Endothelial cell of umbilical vein (primary cell): ENCODE measurements at regions not wholly inside any gene's neighbourhood (a gene's known extent, or its start where the extent isn't known, plus 50 kb on each side); places are given as distances from the start of the nearest gene placed in this dataset.

ENCODE experiments used
- EZH2 ChIP-seq: IDR thresholded peaks from 2 replicates; pipeline ENCODE4 v1.6.1; 2012; ENCODE audit warnings: borderline replicate concordance, low read depth, mild to moderate bottlenecking, moderate library complexity, low read length, inconsistent platforms; ENCODE audit not compliant: severe bottlenecking
- JUN ChIP-seq: IDR thresholded peaks from 2 replicates; pipeline ENCODE4 v1.6.1; 2011; ENCODE audit warnings: borderline replicate concordance, low read depth; ENCODE audit not compliant: insufficient read length, insufficient read depth
- POLR2A ChIP-seq: IDR thresholded peaks from 2 replicates; pipeline ENCODE4 v1.6.1; 2012; ENCODE audit warnings: low read depth, mild to moderate bottlenecking, control low read depth, low read length
- POLR2AphosphoS5 ChIP-seq: IDR thresholded peaks from 2 replicates; pipeline ENCODE4 v1.6.1; 2012; ENCODE audit warnings: low read depth, mild to moderate bottlenecking, control low read depth, low read length, moderate library complexity; ENCODE audit not compliant: insufficient read depth
- TF ChIP-seq, protein P1 (sequence below), 2 donors: IDR thresholded peaks; 1 replicate in 1 of 2; 2 replicates in 1 of 2; pipeline ENCODE4 v1.5.1; 2011; ENCODE audit warnings: low read length in 2 of 2, mild to moderate bottlenecking in 2 of 2, moderate library complexity in 2 of 2, control low read depth in 1 of 2, inconsistent platforms in 1 of 2, low read depth in 1 of 2; ENCODE audit not compliant: insufficient read depth in 1 of 2; ENCODE audit errors: extremely low read depth in 1 of 2

DNA sequence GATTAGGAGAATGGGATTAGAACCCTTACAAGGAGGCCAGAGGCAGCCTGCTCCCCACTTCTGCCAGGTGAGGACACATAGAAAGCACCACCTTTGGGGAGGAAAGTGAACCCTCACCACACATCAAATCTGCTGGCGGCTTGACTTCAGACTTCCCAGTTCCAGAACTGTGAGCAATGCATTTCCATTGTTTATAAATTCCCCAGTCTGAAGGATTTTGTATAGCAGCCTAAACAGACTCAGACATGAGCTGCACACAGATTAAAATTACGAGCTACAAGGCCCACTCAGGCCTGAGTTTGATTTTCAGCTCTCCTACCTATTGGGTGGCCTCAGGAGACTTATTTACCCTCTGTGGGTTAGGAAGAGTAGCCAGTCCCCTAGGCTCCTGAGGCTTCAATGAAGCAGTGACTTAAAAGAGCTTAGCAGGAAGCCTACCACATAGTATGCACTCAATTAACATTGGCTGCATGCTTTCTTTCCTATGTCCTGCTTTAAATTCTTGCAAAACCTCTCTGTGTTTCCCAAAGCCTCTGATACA lies 350.7 kb upstream of the ZMIZ1 start:
- TF ChIP-seq, protein P1, sequence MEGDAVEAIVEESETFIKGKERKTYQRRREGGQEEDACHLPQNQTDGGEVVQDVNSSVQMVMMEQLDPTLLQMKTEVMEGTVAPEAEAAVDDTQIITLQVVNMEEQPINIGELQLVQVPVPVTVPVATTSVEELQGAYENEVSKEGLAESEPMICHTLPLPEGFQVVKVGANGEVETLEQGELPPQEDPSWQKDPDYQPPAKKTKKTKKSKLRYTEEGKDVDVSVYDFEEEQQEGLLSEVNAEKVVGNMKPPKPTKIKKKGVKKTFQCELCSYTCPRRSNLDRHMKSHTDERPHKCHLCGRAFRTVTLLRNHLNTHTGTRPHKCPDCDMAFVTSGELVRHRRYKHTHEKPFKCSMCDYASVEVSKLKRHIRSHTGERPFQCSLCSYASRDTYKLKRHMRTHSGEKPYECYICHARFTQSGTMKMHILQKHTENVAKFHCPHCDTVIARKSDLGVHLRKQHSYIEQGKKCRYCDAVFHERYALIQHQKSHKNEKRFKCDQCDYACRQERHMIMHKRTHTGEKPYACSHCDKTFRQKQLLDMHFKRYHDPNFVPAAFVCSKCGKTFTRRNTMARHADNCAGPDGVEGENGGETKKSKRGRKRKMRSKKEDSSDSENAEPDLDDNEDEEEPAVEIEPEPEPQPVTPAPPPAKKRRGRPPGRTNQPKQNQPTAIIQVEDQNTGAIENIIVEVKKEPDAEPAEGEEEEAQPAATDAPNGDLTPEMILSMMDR (IDR thresholded peaks at IDR 0.05; ENCODE audit: extremely low read depth in 1 of 2, insufficient read depth in 1 of 2, low read depth in 1 of 2, low read length in 2 of 2), result no peak
- TF ChIP-seq POLR2AphosphoS5, result no peak
- TF ChIP-seq EZH2, result no peak
- TF ChIP-seq POLR2A, result no peak
- no peak for TF ChIP-seq JUN
